ENCODE measurements at regions not wholly inside any gene's neighbourhood (a gene's known extent, or its start where the extent isn't known, plus 50 kb on each side); places are given as distances from the start of the nearest gene placed in this dataset.

DNA sequence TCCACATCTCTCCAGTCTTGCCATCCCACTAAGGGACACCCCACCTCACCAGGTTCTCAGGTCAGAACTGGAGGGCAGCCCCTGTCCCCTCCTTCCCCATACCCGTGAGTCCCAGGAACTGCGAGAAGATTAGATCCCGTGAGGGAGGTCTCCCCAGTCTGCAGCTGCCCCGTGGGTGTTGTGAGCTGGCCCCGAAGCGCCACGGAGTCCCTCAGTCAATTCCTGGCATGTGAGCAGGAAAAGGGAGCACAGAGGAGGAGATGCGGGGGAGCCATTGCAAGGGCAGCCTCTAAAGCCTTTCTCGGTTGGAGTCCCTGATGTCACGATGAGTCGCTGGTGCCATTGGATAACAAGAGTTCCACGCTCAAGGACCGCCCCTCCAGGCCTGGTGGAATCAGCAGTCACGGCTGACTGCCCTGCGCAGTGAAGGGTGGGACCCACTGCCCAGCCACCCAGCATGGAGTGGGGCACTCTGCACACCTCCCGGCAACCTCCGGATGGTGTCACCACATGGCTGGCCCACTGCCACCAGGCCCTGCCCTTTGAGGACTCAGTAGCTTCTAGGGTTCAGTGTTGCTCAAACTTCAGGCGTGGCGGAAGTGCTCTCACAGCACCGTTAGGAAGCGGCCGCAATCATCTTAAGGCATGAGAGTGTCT, 434.9 kb upstream of the MYT1L start:
- no peak for DNase-seq (ENCODE audit: low read depth in 2 of 2)

DNA sequence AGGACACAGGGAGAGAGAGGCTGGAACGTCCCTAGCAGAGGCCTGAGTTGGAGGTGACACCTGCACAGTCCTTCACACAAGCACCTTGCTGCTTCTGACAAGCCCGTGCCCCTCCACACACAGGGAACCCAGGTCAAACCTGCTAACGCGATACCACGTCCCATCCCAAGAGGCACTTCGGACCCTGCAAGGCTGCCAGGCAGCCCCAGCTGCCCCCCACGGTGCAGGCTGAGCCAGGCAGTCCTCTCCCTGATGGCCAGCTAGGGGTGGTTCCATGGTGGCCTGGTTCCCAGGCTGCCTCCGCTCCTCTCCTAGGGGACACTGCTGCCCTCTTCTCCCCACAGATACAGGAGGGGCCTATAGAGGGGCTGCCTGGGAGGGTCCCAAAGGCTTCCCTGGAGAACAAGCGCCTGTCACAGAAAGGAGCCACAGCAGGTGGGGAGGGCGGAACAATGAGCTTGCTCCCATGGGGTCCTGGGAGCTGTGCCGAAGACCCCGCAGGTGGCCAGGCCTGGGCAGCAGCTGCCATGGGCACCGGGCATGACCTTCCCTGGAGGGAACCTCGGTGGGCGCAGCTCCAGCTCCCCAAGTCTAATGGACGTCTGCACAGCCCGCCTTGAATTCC, 434.2 kb upstream of the MYT1L start:
- DNase-seq (ENCODE audit: low read depth in 2 of 2), result no peak

DNA sequence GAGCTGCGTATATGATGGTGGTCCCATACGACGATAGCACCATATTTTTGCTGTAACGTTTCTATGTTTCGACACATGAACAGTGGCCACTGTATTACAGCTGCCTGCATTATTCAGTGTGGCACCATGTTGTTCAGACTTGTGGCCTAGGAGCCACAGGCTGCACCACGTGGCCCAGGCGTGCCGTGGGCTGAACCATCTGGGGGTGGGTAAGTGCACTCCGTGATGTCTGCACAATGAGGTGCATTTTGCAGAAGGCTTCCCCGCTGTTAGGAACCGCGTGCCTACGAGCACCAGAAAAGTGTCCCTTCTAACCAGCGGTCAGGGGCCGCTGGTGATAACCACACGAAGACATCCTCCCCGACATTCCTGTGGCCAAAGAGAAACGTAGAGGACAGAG, 433.7 kb upstream of the MYT1L start:
- no peak for DNase-seq (ENCODE audit: low read depth in 2 of 2)

DNA sequence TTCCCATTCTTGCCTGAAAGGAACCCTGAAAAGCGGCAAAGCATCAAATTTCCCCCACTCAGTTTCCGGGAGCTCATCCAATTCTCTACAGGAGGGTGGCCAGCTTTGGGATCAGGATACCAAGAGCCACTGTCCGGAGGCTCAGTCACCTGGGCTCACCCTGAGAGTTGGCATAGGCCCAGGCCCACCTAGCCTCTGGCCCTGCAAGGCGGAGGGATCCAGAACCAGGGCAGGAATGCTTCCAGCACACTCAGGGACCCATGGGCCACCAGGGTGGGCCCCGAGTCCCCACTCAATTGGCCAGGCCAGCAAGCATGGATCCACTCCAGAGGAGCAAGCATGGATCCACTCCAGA, 432.9 kb upstream of the MYT1L start:
- DNase-seq (ENCODE audit: low read depth in 2 of 2), result no peak

GRCh38 chr2:2763351-2764000, 432.4 kb upstream of the MYT1L start:
- DNase-seq (ENCODE audit: low read depth in 2 of 2), result no peak

GRCh38 chr2:2762913-2763312, 431.8 kb upstream of the MYT1L start:
- DNase-seq (ENCODE audit: low read depth in 2 of 2), result no peak

DNA sequence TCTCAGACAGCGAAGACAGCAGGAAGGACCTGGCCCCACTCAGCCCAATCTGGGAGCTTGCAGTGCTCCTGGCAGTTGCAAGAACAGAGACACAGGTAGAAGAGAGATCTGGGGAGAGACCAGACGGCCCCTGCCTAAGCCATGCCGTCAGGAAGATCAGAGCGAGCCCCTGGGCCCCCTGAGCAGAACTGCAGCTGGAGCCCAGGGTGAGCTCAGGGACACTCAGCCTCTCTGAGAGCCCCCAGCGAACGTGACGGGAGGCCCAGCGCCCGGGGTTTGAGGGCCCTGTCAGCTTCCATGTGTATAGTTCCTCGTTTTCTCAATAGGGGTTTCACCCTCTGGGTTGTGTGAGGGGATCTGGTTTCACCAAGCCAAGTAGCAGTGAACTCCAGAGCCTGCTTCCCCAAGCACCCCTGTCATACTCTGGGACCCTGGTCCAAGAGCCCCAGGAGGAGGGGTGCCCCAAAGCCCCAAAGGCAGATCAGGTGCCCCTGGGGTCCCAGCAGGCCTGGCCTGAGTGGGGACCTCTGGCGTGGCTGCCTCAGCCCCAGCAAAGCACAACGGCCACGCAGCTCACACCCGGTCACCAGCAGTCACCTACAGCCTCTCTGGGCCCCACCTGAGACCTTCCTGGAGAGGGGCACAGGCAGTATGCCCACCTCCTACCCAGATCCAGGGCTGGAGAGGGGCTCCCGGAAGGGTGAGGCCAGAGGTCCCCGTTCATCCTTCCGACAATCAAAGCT, 431.3 kb upstream of the MYT1L start:
- no peak for DNase-seq (ENCODE audit: low read depth in 2 of 2)

DNA sequence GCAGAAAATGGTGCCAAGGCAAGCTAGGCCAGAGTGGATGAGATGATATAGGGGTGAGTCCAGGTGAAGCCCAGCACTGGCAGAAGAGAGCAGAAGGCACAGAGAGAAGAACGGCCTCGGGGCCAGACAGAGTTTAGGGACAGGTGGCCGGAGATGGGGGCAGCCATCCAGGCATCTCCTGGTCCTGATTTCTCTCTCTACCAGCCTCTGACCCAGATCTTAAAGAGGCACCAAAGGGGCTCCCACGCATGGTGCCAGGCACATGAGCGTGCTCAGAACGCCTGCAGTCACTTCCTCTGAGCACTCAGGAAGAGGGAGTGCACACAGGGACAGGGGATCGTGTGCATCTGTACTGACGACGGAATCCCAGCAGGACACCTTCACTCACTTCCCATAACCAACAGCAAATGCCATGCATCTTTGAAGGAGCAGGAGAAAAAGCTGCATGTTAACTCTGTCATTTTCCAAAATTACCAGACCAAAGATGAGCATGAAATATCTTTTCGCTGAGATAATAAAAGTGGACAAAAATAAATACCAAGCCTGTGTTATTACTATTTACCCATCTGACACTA, 427.8 kb upstream of the MYT1L start:
- no peak for DNase-seq (ENCODE audit: low read depth in 2 of 2)

DNA sequence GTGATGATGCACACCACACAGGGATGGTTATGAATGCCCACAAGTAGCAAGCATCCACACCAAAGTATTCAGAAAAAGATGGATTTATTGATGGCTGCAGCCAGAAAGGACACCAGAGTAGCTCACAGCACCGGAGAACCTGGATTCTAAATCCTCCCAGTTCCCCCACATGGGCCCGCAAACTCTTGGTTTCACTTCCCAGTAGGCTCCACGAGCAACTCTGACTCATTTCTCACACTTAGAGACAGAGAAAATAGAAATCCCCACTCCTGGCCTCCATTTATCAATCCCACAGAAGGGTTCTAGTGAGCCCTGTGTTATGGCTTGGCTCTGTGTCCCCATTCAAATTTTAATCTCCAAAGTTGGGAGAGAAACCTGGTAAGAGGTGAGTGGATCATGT, 426.7 kb upstream of the MYT1L start:
- DNase-seq (ENCODE audit: low read depth in 2 of 2), result no peak

DNA sequence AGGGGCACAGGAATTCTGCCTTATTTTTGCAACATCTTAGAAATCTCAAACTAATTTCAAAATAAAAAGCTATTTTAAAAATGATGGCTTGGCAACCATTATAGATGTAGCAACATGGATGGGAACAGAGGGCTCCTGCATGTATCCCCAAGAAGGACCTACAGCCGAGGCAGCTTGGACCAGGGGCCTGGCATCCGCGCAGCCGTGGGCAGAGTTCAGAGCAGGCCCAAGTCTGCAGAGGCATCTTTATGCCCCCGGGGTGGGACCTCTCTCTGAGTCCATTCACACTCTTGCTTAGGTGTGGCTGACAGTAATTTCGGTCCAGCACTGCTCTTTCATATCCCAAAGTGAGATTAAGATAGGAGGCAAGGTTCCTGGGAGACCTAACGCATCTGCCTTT, 425.8 kb upstream of the MYT1L start:
- no peak for DNase-seq (ENCODE audit: low read depth in 2 of 2)

DNA sequence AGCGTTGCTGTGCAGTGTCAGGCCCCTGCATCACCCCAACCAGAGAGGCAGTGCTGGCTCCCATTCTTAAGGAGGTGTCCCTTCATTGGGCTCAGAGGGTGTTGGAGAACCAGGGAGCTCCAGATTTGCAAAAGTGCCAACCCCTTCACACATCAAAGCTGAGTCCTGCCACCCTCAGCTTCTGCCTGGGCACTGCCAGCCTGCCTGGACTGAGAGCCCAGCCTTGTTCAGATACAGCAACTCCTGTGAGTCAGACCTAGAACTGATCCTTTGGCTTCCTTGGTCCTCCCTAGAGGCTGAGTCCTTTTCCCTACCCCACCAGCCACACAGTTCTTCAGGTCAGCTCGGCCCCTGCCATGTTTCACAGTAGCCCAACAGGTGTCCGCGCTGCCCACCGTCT, 424.9 kb upstream of the MYT1L start:
- no peak for DNase-seq (ENCODE audit: low read depth in 2 of 2)

GRCh38 chr2:2754940-2755339, 423.9 kb upstream of the MYT1L start:
- DNase-seq (ENCODE audit: low read depth in 2 of 2), result no peak

DNA sequence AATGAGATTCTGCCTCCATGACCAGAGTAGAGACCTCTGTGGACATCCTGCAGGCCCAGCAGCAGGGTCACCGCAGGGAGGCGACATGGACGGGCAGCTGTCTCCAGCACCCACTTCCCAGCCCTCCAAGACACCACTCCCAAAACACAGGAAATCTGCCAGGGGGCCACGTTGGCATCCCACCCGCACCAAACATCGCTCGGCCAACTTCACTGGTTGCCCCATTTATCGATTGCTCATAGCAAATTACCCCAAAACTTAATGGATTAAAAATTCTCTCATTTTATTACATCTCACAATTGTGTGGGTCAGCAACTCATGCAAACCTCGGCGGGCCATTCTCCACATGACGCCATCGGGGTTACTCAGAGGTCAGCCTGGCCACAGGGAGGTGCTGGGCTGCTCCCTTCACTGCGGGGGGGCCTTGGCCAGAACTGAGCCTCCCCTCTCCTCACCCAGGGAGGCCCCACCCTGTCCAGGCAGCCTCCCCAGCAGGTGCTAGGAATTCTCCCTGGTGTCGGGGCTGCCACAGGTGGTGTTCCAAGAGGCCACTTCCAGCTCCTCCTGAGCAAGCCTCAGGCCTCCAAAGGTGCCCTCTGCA, 420.7 kb upstream of the MYT1L start:
- no peak for DNase-seq (ENCODE audit: low read depth in 2 of 2)

DNA sequence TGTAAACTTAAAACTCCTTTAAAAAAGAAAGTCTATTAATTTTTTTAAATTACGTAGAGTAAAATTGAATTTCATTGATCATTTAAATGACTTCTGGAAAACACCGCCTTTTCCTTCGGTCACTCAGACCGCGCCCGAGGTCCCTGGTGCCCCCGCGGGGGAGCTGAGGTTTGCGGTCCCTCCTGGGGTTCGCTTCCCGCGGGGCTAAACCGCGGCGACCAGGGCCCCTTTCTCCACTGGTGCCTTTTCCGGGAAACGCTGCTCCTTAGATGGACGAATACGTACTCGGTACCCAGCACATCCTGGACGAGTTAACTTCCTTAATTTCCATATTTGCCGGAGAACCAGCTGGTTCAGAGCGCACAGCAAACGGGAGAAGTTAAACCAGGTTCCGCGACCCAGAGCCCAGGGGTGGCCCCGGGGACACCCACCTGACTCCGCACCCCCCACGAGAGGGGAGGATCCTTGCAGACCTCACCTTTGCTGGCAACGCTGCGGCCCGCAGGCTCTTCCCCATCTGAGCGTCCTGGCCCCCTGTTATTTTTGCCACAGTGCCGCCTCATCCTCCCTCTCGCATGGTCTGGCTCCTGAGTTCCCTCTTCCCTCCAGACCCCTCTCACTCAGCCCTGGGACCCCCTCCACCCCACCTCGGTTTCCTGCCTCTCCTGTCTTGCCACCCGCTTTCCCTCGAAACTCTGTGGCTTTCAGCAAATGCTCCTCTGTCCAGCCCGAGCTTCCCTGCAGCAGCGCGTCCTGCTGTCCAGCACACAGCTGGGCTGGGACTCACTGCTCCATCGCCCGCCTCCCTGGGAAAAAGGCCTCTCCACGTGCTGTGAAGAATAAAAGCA, 420.0 kb upstream of the MYT1L start:
- no peak for DNase-seq (ENCODE audit: low read depth in 2 of 2)

DNA sequence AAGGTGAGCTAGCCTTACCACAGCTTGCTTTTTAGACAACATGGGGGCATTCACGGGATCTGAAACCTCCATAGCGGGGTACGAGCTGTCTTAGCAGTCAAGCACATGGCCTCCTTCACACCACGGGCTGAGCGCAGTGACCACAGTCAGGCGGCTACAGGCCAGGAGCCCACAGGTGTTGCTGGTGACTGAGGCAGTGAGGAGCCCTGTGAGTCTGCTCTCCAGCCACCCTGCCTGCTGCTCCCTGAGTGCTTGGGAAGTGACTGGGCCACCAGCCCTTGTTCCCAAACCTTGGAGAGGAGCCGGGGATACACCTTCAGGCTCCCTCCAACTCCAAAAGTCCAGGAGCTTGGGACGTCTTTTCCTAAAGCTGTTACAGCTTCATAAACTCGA, 418.1 kb upstream of the MYT1L start:
- DNase-seq (ENCODE audit: low read depth in 2 of 2), result no peak

DNA sequence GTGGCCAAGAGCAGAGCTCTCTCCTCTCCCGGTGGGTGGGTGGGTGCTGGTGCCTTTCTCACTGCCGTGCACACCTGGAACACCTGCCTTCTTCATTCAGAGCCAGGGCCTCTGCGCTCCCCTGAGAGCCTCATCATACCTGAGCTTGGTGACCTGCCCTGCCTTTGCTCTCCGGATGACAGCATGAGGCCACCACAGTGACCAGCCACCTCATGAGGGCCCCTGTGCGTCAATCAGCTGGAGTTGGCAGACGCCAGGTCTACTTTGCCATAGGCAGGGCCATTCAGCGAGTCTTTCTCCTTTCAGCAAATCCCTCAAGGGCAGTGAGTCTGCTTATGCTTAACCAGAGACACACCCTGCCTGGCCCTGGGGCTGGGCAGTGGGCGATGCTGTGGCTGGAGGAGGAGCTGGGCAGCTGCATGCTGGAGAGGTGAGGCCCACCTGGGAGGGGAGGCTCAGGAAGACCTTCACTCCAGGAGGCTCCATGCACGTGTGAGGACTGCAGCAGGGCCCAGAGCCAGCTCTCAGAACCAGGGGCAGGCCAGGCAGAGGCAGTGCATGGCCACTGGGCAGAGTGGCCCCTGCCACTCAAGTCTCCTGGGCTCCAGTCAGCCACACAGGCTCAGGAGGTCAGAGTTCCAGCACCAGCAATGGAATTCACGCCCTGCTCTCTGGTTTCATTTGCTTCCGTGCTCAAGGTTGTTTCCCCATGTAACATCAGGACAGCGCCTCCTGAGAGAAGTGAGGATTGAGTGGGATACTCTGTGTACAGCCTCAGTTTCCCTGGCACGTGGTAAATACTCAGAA, 417.5 kb upstream of the MYT1L start:
- DNase-seq (ENCODE audit: low read depth in 2 of 2), result no peak

- no peak for DNase-seq (ENCODE audit: low read depth in 2 of 2)
Measured at GRCh38 chr2:2747797-2748301, 416.8 kb upstream of the MYT1L start.

DNA sequence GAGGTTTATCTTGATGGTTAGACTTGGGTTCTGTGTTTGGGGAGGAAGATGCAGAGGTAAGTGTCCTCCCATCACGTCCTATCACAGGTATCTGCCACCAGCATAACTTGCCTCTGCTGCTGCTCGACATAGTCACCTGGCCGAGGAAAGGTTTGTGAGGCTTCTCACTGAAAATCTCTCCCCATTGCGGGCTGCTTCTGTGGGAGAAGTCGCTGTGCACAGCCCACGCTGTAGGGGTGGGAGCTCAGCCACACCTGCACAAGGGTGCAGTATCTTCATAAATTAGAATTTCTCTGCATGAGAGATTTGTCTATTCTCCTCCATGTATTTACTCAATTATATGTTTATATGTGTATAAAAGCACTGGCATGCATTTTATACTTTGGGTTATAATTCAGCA, 415.7 kb upstream of the MYT1L start:
- no peak for DNase-seq (ENCODE audit: low read depth in 2 of 2)

DNA sequence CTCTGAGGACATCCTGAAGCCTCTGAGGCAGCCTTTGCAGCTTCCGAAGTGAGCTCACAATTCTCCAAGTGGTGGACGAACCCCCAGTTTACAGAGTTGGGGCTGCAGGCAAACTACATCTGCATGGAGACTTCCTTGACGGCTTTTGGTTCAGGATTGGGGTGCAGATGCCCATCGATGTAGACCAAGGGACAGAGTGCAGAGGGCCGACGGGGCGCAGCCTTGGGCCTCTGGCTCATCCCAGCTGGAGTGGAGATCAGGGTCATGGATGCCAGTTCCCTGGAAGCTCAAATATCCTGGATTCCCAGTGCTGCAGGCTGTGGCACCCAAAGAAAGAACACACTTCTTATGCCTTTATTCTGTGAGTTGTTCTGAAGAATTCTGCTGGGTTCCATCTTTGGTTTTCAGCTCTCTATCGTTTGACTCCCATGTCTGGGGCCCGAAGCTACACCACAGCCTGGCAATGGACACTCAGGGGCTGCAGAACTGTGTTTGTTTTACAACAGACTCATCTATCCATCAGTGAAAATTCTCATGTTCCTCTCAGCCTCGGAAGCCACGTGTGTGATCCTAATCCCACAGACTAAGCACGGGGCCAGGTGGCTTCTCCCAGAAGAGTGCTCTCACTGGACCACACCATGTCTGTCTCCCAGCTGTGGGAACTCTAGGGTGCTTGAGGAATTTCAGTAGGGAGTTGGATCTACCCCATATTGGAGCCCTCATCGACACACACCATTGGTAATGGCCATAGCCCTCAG, 414.1 kb upstream of the MYT1L start:
- DNase-seq (ENCODE audit: low read depth in 2 of 2), result no peak

All from stimulated activated CD4-positive, alpha-beta T cell treated with anti-CD3 and anti-CD28 coated beads, Interleukin-4, amount 100 ng/mL, for 48 hours (primary cell).